Glomerular visceral epithelial cell (primary cell): ENCODE measurements at regions not wholly inside any gene's neighbourhood (a gene's known extent, or its start where the extent isn't known, plus 50 kb on each side); places are given as distances from the start of the nearest gene placed in this dataset.

Source experiments
- DNase-seq: peaks from one replicate; pipeline ENCODE4 v3.0.0-alpha.2; 2016; ENCODE audit errors: extremely low spot score

DNA sequence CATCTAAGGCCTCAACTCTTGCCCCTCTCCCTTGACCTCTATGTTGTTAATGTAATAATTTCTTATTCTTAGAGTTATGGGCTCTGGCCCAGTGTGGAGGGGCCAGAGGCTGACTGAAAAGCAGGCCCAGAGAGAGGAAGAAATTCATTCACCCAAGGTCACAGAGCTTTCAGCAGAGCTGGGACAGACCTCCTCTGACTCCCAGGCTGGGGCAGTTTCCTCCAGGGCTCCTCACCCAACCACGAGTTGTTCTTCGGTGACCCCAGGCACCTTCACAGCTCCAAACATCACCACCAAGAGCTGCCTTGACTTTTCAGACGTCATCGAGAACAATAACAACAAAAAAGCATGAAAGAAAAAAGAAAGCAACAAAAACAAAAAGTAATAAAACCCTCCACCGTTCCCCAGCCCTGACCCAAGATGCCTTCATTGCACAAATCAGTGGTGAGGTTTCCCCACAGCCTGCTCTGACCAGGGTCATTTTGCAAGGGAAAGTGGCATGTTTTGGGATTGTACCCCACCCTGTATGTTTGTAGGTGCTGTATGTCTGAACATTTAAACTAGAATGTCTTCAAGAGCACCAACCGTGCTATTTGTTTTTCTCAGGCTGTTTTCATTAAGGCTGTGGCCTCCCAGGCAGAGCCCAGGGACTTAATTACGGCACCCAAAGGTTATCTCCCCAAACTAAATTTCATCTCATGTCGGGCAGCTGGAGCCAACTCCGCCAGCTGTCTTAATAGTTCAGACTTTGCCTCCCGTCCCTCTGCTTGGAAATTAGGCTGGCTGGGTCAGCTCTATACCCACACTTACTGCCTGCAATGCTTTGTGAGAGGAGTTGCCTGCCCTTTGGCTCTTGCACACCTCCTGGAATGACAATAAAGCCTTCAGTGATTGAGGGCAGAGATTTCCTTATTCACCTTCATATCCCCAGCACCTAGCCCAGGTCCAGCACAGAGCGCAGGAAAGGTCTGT lies 173.8 kb downstream of the RPLP1 start:
- DNase-seq: no peak

DNA sequence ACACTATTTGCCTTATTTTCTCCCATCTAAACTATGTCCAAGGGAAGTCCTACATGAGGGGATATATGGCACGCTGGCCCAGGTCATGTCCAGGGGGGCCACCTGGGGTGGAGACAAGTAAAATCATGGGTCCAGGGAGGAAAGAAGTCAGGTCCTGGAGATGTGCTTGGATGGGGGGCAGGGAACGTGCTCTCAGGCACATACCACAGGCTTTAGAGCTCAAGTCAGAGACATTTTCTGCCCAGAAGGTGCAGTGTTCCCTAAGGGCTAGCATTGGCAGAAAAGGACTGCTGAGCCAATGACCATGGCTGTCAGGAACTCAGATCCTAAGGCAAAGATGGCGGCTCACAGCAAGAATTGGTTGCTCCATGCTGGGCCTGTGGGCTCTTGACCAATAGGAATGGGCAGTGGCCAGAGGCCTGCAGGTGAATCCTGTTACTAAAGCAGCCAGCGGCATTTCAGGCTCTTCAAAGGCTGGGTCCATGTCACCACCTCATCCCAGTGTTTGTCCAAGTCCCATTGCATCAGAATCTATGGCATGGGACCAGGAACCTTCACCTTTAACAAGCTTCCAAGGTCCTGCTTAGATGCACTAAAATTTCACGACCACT lies 175.0 kb downstream of the RPLP1 start:
- DNase-seq: no peak

DNA sequence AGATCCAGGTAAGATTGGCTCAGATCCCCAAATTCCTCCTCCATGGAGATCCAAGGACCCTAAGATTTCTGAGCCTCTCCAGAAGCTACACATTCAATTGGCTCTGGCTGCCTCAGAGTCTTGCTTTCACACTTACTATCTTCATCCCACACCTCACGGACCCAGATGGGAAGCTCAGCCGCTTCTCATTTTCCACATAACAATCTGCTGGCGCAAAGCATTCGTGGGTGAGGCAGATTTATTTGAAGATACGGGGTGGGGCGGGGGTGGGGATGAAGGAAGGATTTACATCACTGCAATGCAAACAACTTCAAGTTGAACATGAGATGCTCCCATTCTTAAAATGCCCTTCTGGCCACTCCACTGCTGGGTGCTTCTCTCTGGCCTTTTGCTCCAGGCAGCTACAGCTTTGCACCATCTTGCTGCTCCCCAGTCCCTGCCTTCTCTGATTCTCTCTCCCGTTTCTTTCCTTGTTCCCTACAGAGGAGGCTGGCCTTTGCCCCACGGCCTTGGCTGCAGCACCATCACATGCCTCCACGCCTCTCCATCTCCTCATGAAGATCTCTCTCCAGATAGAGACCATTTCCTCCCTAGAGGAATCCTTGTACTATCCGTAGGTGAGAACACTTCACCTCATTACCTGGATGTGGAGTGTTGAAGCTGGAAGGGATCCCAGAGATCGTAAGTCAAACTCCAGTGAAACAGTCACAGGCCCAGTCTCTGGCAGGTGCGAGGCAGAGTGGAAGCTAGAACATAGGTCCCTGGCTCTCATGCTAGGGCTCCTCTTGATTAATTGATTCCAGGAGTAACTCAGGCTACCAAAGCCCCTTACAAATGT lies 175.9 kb downstream of the RPLP1 start:
- no peak for DNase-seq

DNA sequence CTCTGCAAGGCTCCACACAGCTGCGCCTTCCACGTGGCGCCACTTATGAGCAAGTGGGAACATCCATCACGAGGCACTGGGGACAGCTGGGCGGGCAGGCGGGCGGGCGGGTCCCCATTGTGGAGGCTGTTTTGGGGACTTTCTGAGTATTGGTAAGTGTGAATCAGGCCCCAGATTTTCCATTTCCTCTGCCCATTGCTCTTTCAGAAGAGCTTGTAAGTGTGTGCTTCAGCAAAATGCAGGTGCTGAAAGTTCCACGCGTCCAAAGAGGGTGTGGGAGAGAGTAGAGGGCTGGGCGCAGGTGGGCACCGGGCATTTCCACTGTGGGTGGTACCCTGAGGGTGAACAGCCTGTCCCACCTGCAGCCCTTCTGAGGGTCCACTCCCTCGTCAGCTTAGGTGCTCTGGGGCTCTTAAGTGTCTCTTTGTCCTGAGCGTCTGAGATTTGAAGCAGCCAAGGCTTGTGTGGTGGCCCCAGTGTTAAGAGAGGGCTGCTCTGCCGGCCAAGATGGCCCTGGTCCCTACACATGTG lies 177.1 kb downstream of the RPLP1 start:
- DNase-seq: no peak

DNA sequence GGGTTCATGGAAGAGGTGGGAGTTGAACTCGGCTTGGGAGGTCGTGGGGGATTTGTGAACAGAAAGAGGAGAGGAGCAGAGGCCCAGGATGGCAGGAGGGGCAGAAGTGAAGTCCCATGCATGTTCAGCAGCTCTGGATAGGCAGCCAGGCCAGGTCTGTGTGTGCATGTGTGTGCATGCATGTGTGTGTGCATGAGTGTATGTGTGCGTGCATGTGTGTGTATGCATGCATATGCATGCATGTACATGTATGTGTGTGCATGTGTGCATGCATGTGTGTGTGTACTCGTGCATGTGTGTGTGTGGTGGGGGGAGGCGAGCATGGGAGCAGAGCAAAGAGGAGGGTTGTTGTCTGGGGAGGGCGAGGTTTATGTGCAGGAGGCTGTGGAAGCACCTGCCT lies 178.4 kb downstream of the RPLP1 start:
- no peak for DNase-seq

DNA sequence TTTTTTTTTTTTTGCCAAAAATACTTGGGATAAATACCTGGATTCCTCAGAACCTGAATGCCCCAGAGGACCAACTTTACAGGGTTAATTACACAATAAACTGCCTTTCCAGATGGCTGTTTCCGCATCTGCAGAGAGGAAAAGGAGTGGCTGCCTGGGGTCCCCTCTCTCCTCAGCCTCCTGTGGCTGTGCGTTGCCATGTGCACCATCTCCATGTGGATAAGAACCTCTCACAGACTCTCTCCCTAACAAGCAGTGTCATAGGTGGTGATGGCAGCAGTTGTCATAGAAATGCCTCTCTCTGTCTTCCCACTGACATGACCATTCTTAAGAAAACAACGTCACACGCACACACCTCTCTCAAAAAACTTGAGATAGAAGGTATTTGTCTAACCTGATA lies 179.4 kb downstream of the RPLP1 start:
- no peak for DNase-seq

DNA sequence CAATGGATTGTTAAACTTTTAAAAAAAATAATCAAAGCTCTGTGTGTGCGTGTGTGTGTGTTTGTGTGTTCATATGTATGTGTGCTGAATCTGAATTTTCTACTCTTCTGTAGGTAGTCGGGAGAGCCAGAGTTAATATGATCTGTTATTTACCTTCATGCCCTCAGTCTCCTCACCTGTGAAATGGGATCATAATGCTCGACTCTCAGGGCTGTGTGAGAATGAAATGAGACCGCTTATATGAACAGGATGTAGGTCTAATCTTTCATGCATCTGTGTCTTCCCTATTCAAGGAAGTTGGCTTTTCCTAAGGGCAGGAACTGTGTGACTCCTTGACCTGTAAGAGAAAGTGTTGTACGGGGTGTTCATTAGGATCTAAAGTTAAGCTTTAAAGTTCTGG lies 182.2 kb downstream of the RPLP1 start:
- DNase-seq: no peak

DNA sequence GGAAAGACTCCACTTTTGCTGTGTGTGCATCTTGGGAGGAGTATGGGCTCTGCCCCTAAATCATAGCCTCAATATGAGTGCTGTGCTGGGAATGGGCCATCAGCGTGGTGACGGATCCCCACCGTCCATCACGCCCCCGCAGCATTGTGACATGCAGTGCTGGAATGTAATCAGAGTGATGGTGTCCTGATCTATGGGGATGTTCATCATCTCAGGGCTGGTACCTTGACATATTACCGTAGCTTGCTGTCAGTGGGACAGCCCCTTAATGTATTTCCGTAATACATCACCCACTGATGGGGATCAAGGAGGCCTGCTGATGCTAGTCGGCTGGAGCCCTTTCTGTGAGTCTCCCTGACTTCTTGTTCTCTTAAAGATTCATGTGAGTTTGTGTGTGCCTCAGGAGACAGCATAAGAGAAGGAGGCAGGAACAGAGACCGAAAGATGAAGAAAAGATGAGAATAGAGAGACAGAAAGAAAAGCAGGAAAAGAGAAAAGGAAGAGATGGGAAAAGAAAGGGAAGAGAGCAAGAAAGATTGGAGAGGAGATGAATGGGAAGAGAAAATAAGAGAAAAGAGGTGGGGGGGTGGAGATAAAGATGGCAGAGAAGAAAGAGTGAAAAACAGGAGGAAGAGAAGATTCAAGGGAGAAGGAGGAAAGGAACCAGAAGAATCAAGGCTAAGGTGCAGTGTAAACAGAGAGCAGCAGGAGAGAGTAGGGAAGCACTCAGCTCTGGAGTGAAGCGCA lies 183.7 kb downstream of the RPLP1 start:
- no peak for DNase-seq

DNA sequence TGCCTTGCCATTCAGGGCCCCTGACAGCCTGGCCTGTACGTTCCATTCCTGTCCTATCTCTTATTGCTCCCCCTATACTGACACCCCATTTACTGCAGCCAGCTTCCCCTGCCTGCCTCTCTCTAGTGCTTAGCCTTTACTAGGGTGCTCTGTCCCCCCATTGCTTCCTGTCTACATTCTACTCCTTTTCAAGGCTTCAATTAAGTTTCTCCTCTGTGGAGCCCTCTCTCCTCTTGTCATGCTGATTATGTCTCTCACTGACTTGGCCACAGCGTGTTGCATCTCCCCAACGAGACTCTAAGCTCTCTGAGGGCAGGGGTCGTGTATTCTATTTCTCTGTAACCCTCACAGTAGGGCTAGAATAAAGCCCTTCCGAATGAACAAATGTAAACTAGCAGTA lies 185.2 kb downstream of the RPLP1 start:
- DNase-seq: no peak

DNA sequence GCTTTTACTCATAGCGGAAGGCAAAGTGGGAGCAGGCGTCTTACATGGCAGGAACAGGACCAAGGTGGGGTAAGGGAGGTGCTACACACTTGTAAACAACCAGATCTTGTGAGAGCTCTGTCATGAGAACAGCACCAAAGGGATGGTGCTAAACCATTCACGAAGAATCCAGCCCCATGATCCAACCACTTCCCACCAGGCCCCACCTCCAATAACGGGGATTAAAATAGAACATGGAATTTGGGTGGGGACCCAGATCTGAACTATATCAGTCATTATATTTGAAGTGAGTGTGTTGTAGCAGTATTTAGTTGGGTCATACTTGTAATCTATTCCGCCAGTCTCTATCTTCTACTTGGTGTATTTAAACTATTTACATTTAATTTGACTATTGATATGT lies 190.9 kb downstream of the RPLP1 start:
- no peak for DNase-seq

DNA sequence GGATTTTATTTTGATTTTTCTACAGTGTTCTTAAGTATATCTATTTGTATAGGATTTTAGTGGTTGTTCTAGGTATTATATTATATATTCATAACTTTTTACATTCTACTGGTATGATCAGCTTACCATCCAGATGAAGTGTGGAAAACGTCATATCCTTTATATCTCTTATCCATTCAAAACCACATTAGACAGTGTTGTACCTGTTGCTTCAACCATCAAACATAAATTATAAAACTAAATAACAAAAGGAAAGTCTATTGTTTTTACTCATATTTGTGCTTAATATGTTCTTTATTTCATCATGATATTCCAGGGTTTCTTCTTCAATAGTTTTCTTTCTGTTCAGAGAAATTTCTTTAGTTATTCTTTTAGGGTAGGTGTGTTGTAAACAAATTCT lies 191.4 kb downstream of the RPLP1 start:
- DNase-seq: no peak

DNA sequence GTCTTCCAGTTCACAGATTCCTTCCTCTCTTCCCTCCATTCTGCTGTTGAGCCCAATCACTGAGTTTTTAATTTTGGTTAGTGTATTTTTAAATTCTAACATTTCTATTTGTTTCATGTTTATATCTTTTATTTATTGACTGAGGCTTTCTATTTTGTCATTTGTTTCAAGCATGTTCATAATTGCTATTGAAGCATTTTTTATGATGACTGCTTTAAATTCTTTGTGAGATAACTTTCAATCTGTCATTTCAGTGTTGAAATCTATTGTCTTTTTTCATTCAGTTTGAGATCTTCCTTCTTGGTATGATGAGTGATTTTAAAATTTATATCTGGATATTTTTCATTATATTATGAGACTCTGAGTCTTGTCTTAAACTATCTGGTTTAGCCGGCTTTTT lies 192.3 kb downstream of the RPLP1 start:
- no peak for DNase-seq

DNA sequence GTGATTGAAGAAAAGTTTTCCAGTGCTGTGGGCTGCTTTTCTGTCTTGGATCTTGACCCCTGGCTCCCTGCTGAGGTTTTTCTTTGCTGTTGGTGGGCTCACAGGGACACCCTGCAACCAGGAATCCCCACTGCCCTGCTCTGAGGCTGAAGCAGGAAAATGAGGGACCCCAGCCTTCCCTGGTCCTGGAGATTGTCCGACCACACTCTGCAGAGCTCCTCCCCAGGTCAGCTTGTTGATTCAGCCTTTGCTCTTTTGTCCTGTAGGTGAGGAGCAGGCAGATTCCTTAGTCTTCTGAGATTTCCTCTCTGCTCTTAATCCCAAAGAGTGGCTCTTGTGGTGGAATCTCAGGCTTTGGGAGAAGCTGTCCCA lies 194.5 kb downstream of the RPLP1 start:
- DNase-seq: no peak

DNA sequence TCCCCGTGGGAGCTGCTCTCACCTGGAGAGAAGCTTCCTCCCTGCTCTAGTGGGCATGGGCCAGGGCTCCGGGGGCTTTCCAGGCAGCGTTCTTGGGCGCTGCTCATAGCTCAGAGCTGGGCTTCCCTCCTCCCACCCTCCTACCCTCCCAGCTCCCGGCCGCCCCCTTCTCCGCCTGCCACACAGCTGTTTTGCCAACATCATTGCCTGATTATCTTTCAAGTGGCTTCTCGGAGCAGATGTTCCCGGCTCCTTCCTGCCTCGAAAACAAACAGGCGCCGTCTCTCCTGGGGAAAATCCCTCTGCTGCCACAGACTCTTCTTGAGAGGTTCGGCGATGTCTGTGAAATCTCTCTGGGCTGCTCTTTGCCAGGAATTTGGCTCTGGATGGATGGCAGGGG lies 195.6 kb downstream of the RPLP1 start:
- DNase-seq: no peak

DNA sequence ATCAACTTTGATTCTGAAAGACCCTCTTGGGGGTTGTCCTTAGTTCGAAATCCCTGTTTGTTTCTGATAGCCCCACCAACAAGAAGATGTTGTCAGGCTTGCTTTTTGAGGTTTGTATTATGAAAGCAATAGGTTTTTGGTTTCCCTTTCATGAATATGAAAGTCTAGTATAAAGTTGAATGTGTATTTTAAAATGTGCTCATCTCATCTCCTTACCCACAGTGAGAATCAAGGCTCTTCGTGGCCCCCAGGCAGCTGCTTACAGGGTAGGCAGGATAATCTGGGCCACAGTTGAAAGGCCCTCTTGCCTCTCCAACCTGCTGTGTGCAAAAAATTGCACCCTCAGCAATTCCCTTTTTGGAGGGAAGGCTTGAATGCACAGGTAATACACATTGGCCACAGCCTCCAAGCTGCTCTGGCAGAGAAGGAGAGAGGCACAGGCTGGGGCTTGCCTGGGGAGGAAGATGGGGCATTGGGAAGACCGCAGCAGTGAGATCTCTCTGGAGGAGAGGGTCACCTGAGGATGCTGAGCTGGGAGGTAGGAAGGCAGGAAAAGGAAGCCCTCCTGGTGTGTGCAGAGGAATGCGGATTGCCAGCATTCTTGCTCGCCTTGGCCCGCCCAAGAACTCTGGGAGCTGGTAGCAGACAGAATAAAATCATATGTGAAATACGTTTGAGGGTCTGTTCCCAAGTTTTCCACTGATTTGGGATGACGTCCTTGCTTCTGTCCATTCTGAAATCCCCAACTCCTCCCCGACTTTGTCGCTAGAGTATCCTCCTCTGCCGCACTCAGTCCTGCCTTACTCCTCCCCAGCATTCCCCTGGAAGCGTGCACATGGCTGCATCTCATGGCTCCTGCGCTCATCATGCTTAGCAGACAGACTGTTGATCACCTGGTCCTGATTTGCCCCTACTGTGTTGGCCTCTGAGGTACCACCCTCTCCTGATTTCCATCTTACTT lies 196.4 kb downstream of the RPLP1 start:
- DNase-seq: no peak

DNA sequence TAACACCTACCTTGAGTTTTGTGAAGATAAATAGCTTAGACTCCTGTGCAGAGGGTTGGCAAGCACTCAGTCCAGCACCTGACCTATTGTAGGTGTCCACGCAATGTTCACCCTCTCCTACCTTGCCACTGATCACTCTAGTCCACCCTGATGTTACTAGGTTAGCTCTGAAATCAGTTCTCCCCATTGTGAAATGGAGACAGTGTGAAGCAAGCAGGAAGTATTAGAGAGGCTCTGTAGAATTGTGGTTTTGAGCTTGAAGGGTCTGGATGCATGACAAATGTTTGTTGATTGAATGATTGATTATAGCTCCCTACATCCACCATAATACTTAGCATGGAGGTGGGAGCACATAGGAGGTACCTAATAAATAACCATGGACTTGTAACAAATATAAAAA lies 199.7 kb downstream of the RPLP1 start:
- DNase-seq: no peak

DNA sequence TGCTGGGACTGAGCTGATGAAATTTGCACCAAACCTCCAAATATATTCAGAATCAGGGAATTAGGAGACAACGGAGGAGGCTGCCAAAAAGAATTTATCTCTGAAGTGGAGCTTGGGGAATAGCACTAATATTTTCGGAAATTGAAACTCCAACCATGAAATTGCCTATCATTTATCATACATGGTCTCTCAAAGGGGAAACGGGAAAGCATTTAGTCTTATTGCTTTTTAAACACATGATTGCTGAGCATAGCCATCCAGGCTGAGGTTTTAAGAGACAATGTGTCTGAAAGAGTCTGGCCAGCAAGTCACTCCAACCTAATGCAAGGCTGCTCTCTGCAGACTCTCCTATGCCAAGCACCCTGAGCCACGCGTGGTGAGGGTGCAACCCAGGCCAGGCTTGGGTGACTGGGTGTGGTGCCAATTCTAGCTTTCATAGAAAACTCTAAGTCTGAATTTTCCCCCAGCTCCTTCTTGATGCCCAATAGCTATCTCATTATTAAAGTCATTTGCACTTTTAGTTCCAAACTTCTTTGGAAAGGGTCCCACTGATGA lies 200.2 kb downstream of the RPLP1 start:
- DNase-seq: no peak

DNA sequence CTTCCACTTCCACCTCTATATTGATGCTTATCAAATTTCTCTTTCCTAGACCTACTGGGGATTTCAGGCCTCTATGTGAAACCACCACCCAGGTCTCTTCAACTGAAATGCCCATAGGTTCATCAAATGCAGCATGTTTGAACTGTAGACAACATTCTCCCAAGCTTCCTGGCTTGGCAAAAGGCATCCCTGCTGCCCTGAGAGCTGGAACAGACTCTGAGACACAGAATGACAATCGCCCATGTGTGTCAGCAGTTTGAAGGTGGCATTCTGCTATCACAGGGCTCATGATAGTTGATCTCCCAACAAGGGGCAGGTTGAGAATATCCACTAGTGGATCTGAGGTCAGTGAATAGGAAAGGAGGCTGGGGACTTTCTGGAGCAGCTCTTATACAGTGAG lies 200.7 kb downstream of the RPLP1 start:
- DNase-seq: no peak

DNA sequence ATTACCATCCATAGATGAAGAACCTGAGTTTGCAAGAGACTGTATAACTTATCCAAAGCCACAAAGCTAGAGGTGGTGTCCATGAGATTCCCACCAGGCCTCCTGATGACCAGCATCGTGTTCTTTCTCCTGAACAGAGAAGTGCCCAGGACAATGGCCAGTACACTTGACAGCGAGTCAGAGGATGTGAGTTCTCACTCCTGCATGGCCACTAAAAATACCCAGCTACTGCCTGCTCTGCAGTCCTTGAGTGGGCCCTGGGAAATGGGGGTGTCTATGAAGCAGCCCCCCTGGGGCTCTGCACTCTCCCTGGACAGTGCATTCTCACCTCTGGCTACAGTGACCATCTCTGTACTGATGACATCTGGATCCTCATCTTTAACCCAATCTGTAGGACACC lies 201.2 kb downstream of the RPLP1 start:
- no peak for DNase-seq
